IMR-90 (cell line): ENCODE measurements at regions not wholly inside any gene's neighbourhood (a gene's known extent, or its start where the extent isn't known, plus 50 kb on each side); places are given as distances from the start of the nearest gene placed in this dataset.

Experiments
- ATAC-seq: fragments of 200-7000 bp; cut with Tn5 transposase; 2 replicates; pipeline ENCODE4 v1.9.1; 2020; ENCODE audit warnings: low read depth, mild to moderate bottlenecking, moderate library complexity
- BruUV-seq: library from RNA; stranded (reverse); fragments of 400-500 nt; replicated peaks from 2 replicates; lab custom pipeline; 2021; lab: Mats Ljungman, UMichigan
- CTCF ChIA-PET: fragments of 300-600 bp; formaldehyde crosslinking; extraction: SDS; loops from one replicate; lab custom pipeline; 2021; ENCODE audit warnings: antibody characterized with exemption; lab: Yijun Ruan, JAX
- POLR2A ChIA-PET: fragments of 300-600 bp; sonication (Branson Sonifier 250); formaldehyde crosslinking; loops from one replicate; lab custom pipeline; 2022; ENCODE audit warnings: antibody characterized with exemption; ENCODE audit not compliant: unreplicated experiment; lab: Charles Lee
- DNase-seq: peaks from one replicate; pipeline ENCODE4 v3.0.0; 2013
- H2AFZ ChIP-seq: replicated peaks from 2 replicates; pipeline ENCODE3; 2013; ENCODE audit warnings: low read length, mild to moderate bottlenecking; ENCODE audit not compliant: poor library complexity
- H2AK5ac ChIP-seq: 2 replicates; pipeline ENCODE4 v1.6.1; 2013; ENCODE audit warnings: low read depth, low read length, inconsistent platforms
- H2AK9ac ChIP-seq: replicated peaks from 2 replicates; pipeline ENCODE3; 2013; ENCODE audit warnings: mild to moderate bottlenecking, low read depth, low read length, moderate library complexity; ENCODE audit not compliant: poor library complexity
- H2BK120ac ChIP-seq: 2 replicates; pipeline ENCODE4 v1.6.1; 2013; ENCODE audit warnings: low read depth, low read length, inconsistent platforms
- H2BK15ac ChIP-seq: 3 replicates; pipeline ENCODE4 v1.6.1; 2013; ENCODE audit warnings: low read depth, low read length, inconsistent platforms
- H2BK20ac ChIP-seq: 2 replicates; pipeline ENCODE4 v1.6.1; 2013; ENCODE audit warnings: low read depth, mild to moderate bottlenecking, inconsistent platforms, low read length, moderate library complexity
- H2BK5ac ChIP-seq: 2 replicates; pipeline ENCODE4 v1.6.1; 2013; ENCODE audit warnings: mild to moderate bottlenecking, low read depth, low read length, inconsistent platforms; ENCODE audit not compliant: poor library complexity, severe bottlenecking
- H3K14ac ChIP-seq: replicated peaks from 2 replicates; pipeline ENCODE4 v1.6.1; 2013; ENCODE audit warnings: low read depth, low read length, inconsistent platforms
- H3K18ac ChIP-seq: 2 replicates; pipeline ENCODE4 v1.6.1; 2013; ENCODE audit warnings: low read depth, low read length, control low read depth
- H3K23ac ChIP-seq: 2 replicates; pipeline ENCODE4 v1.6.1; 2013; ENCODE audit warnings: low read depth, low read length, inconsistent platforms
- H3K27ac ChIP-seq: 2 replicates; pipeline ENCODE4 v1.5.1; 2013; ENCODE audit warnings: mild to moderate bottlenecking, control low read depth, low read length; ENCODE audit not compliant: insufficient read depth
- H3K27me3 ChIP-seq: 2 replicates; pipeline ENCODE4 v1.6.1; 2013; ENCODE audit warnings: low read length; ENCODE audit not compliant: control insufficient read depth, insufficient read depth
- H3K36me3 ChIP-seq: 2 replicates; pipeline ENCODE4 v1.6.1; 2013; ENCODE audit warnings: low read length, mixed read lengths; ENCODE audit not compliant: control insufficient read depth, insufficient read depth
- H3K4ac ChIP-seq: 2 replicates; pipeline ENCODE4 v1.6.1; 2013; ENCODE audit warnings: low read depth, low read length, inconsistent platforms
- H3K4me1 ChIP-seq: 2 replicates; pipeline ENCODE4 v1.6.1; 2013; ENCODE audit warnings: low read length, mixed read lengths; ENCODE audit not compliant: control insufficient read depth, insufficient read depth
- H3K4me2 ChIP-seq: 2 replicates; pipeline ENCODE4 v1.6.1; 2013; ENCODE audit warnings: low read depth, mild to moderate bottlenecking, control low read depth, low read length, moderate library complexity
- H3K4me3 ChIP-seq: 2 replicates; pipeline ENCODE4 v1.5.1; 2013; ENCODE audit warnings: low read depth, mild to moderate bottlenecking, control low read depth, low read length, moderate library complexity; ENCODE audit not compliant: insufficient read depth
- H3K56ac ChIP-seq: 2 replicates; pipeline ENCODE4 v1.6.1; 2013; ENCODE audit warnings: low read length, inconsistent platforms; ENCODE audit not compliant: insufficient read depth; ENCODE audit errors: extremely low read depth
- H3K79me1 ChIP-seq, 2 experiments: 2 replicates each; pipeline ENCODE4 v1.6.1; 2013; ENCODE audit warnings: low read length in 2 of 2, inconsistent platforms in 1 of 2, low read depth in 1 of 2
- H3K9ac ChIP-seq: 2 replicates; pipeline ENCODE4 v1.6.1; 2013; ENCODE audit warnings: low read depth, low read length, control low read depth
- H3K9me1 ChIP-seq: 2 replicates; pipeline ENCODE4 v1.6.1; 2013; ENCODE audit warnings: low read length, inconsistent platforms; ENCODE audit not compliant: insufficient read depth
- H3K9me3 ChIP-seq: 2 replicates; pipeline ENCODE4 v1.6.1; 2013; ENCODE audit warnings: low read length; ENCODE audit not compliant: control insufficient read depth, insufficient read depth
- H4K20me1 ChIP-seq: 2 replicates; pipeline ENCODE4 v1.6.1; 2013; ENCODE audit warnings: low read length, inconsistent platforms; ENCODE audit not compliant: insufficient read depth
- H4K5ac ChIP-seq: 2 replicates; pipeline ENCODE4 v1.6.1; 2013; ENCODE audit warnings: mild to moderate bottlenecking, low read depth, low read length, control low read depth
- H4K8ac ChIP-seq, 2 experiments: 2 replicates each; pipeline ENCODE4 v1.6.1; 2013; ENCODE audit warnings: low read depth in 2 of 2, low read length in 2 of 2, control low read depth in 1 of 2, inconsistent platforms in 1 of 2
- H4K91ac ChIP-seq: 2 replicates; pipeline ENCODE4 v1.6.1; 2013; ENCODE audit warnings: low read depth, low read length, inconsistent platforms; ENCODE audit not compliant: insufficient read depth
- BHLHE40 ChIP-seq: fragments of 150-350 bp; IDR thresholded peaks from 2 replicates; pipeline ENCODE4 v1.6.1; 2016; ENCODE audit warnings: mild to moderate bottlenecking, low read depth, low read length
- CEBPB ChIP-seq: IDR thresholded peaks from 2 replicates; pipeline ENCODE4 v1.6.1; 2012; ENCODE audit warnings: low read depth, low read length, improper control_type of control experiment
- FOS ChIP-seq: fragments of 150-350 bp; IDR thresholded peaks from 2 replicates; pipeline ENCODE4 v1.6.1; 2016; ENCODE audit warnings: low read depth, low read length
- MXI1 ChIP-seq: IDR thresholded peaks from 2 replicates; pipeline ENCODE4 v1.6.1; 2012; ENCODE audit warnings: low read depth, mild to moderate bottlenecking, low read length, moderate library complexity, borderline replicate concordance
- NFE2L2 ChIP-seq: fragments of 150-350 bp; IDR thresholded peaks from 2 replicates; pipeline ENCODE4 v1.6.1; 2016; ENCODE audit warnings: low read depth, mild to moderate bottlenecking, low read length
- POLR2A ChIP-seq: IDR thresholded peaks from 2 replicates; pipeline ENCODE4 v1.6.1; 2012; ENCODE audit warnings: mild to moderate bottlenecking, low read depth, low read length
- RCOR1 ChIP-seq: IDR thresholded peaks from 2 replicates; pipeline ENCODE4 v1.6.1; 2012; ENCODE audit warnings: mild to moderate bottlenecking, low read length, improper control_type of control experiment; ENCODE audit not compliant: insufficient replicate concordance
- WGBS, 2 experiments: methylation state at CpG; one replicate each; pipeline versions ENCODE4 v1.1.5 to v1.1.7; 2013; ENCODE audit warnings: missing lambda C conversion rate in 2 of 2; ENCODE audit not compliant: insufficient read length in 1 of 2; ENCODE audit errors: extremely low coverage in 2 of 2; 5-methylcytosine and 5-hydroxymethylcytosine counted together
- dilution Hi-C: fragments of 300-500 bp; cut with HindIII; formaldehyde crosslinking; loops from one replicate; pipeline ENCODE4 v1.14.3; 2018; ENCODE audit warnings: low sequenced_read_pairs; ENCODE audit not compliant: unreplicated experiment
- in situ Hi-C: fragments of 300-500 bp; cut with MboI; formaldehyde crosslinking; loops from 3 replicates; pipeline ENCODE4 v1.14.3; 2019; ENCODE audit warnings: low sequenced_read_pairs, inconsistent platforms, mixed read lengths
- intact Hi-C: fragments of 100-400 bp; cut with micrococcal nuclease; formaldehyde crosslinking; loops from 2 replicates; pipeline ENCODE4 v1.10.0; 2022
- TF ChIP-seq, protein P1 (sequence below): fragments of 150-350 bp; IDR thresholded peaks from 2 replicates; pipeline ENCODE4 v1.6.1; 2016; ENCODE audit warnings: low read depth, mild to moderate bottlenecking, low read length, moderate library complexity, borderline replicate concordance

DNA sequence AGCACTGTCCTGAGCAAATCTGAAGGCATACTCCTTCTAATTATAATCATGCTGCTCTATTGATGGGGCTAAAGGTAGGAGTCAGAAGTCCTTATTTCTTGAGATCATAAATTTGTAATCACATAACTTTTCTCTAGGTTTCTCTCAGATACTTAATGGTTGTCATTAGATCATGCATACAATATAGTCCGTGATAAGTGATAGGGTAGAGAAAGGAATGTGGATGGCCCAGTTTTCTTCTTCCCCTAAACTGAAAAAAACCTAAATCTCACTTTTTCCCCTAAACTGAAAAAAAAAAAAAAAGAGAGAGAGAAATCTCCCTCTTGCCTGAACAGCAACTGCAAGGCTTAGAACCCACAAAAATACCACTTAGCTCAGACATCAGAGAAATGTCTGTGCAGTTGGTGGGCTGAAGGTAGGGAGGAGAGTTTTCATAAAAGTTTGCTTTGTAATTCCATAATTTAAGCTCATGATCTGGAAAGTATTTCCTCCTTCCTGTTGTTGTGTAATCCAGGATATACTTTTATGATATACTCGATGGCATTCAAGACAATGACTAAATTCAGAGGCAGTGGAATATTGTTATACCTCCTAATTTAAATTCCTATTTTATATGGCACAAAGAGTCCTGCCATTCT is 79.3 kb upstream of the ITPRID2 start:
- Histone ChIP-seq H2BK5ac (peak overlapping the region; percentile 83), H4K20me1 (no peaks in the 10 kb centered on the region), H3K23ac (peak overlapping the region; percentile 29; the same call in 1 of the 2 replicates), H4K91ac (peak overlapping the region; percentile 75), H2BK15ac (peak overlapping the region; percentile 78; the same call in 2 of the 3 replicates), H3K4me1 (peaks cover 7% of the 10 kb centered on the region), H2AK9ac (no peak overlapping the region), H4K8ac (peak overlapping the region; percentile 34 to 83; a peak in 3 of 4 replicates), H3K14ac (peak overlapping the region; percentile 60; the same call in 1 of the 2 replicates), H2AK5ac (peak overlapping the region; percentile 81; the same call in 1 of the 2 replicates), H2AFZ (peak overlapping the region; percentile 52), H3K4me3 (no peak overlapping the region), H3K9ac (no peak overlapping the region), H3K56ac (no peak overlapping the region), H4K5ac (peak overlapping the region; percentile 95; the same call in 1 of the 2 replicates), H3K4me2 (no peak overlapping the region), H3K36me3 (no peaks in the 10 kb centered on the region), H3K79me1 (no peaks in the 10 kb centered on the region), H3K9me1 (no peaks in the 10 kb centered on the region), H2BK120ac (peak overlapping the region; percentile 86), H3K4ac (peak overlapping the region; percentile 68; the same call in 1 of the 2 replicates), H3K27me3 (no peaks in the 10 kb centered on the region), H2BK20ac (peak overlapping the region; percentile 80; the same call in 1 of the 2 replicates), H3K27ac (no peak overlapping the region), H3K18ac (peak overlapping the region; percentile 89; the same call in 1 of the 2 replicates), H3K9me3 (no peaks in the 10 kb centered on the region)
- in situ Hi-C loops (no loop called here), intact Hi-C loops (no loop called here), dilution Hi-C loops (no loop called here)
- POLR2A ChIA-PET, result interaction anchor here (0.7 kb wide), 1 partner anchor 1519 kb away, joined by 11 read pairs; no protein-coding TSS in a partner anchor
- no TSS peak for BruUV-seq
- TF ChIP-seq MXI1 (no peak), BHLHE40 (no peak), FOS (no peak), RCOR1 (no peak), NFE2L2 (no peak), CEBPB (peak; percentile 76), POLR2A (no peak)
- TF ChIP-seq, protein P1, sequence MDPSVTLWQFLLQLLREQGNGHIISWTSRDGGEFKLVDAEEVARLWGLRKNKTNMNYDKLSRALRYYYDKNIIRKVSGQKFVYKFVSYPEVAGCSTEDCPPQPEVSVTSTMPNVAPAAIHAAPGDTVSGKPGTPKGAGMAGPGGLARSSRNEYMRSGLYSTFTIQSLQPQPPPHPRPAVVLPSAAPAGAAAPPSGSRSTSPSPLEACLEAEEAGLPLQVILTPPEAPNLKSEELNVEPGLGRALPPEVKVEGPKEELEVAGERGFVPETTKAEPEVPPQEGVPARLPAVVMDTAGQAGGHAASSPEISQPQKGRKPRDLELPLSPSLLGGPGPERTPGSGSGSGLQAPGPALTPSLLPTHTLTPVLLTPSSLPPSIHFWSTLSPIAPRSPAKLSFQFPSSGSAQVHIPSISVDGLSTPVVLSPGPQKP, result no peak
- DNase-seq (peak; percentile 34), ATAC-seq (no peak)
- no CpG with 5 or more reads among the region's 2 CpGs for WGBS, 2 experiments
- CTCF ChIA-PET, result no interaction called here
